ENCODE measurements at regions not wholly inside any gene's neighbourhood (a gene's known extent, or its start where the extent isn't known, plus 50 kb on each side); places are given as distances from the start of the nearest gene placed in this dataset.

GRCh38 chr10:7042419-7043054 lies 368.3 kb downstream of the SFMBT2 start:
- TF ChIP-seq POLR2A (IDR thresholded peaks at IDR 0.05) (no peak), CTCF (IDR thresholded peaks at IDR 0.05) (no peak)
